GM23248 (cell line): ENCODE measurements at regions not wholly inside any gene's neighbourhood (a gene's known extent, or its start where the extent isn't known, plus 50 kb on each side); places are given as distances from the start of the nearest gene placed in this dataset.

Source experiments
- DNase-seq: peaks from one replicate; pipeline ENCODE4 v3.0.0-alpha.2; 2015
- H2AFZ ChIP-seq: fragments of 200-600 bp; sonication (generic); 2 replicates; pipeline ENCODE4 v1.6.1; 2016; ENCODE audit warnings: antibody characterized with exemption
- H3F3A ChIP-seq: fragments of 200-600 bp; sonication (generic); 2 replicates; pipeline ENCODE4 v1.6.1; 2016; ENCODE audit warnings: mild to moderate bottlenecking, antibody characterized with exemption, mixed run types; ENCODE audit not compliant: insufficient read depth
- H3K27ac ChIP-seq: fragments of 200-600 bp; sonication (generic); 2 replicates; pipeline ENCODE4 v1.5.1; 2016; ENCODE audit warnings: mild to moderate bottlenecking
- H3K27me3 ChIP-seq: fragments of 200-600 bp; sonication (generic); replicated peaks from 2 replicates; pipeline ENCODE4 v1.6.1; 2016; ENCODE audit warnings: mild to moderate bottlenecking; ENCODE audit not compliant: insufficient read depth
- H3K36me3 ChIP-seq: fragments of 200-600 bp; sonication (generic); 2 replicates; pipeline ENCODE4 v1.6.1; 2016; ENCODE audit warnings: low read depth, mild to moderate bottlenecking
- H3K4me1 ChIP-seq: fragments of 200-600 bp; sonication (generic); 2 replicates; pipeline ENCODE4 v1.6.1; 2016; ENCODE audit warnings: mild to moderate bottlenecking; ENCODE audit not compliant: insufficient read depth
- H3K4me2 ChIP-seq: fragments of 200-600 bp; sonication (generic); one replicate; pipeline ENCODE4 v1.6.1; 2016; ENCODE audit warnings: mild to moderate bottlenecking; ENCODE audit not compliant: unreplicated experiment
- H3K4me3 ChIP-seq: fragments of 200-600 bp; sonication (generic); 2 replicates; pipeline ENCODE4 v1.5.1; 2016; ENCODE audit warnings: mild to moderate bottlenecking
- H3K79me2 ChIP-seq: fragments of 200-600 bp; sonication (generic); 2 replicates; pipeline ENCODE4 v1.6.1; 2016; ENCODE audit warnings: mild to moderate bottlenecking; ENCODE audit not compliant: insufficient read depth
- H3K9ac ChIP-seq: fragments of 200-600 bp; sonication (generic); 2 replicates; pipeline ENCODE4 v1.6.1; 2016; ENCODE audit warnings: mild to moderate bottlenecking
- H3K9me2 ChIP-seq: fragments of 200-600 bp; sonication (generic); 2 replicates; pipeline ENCODE4 v1.6.1; 2016; ENCODE audit warnings: mixed run types, mild to moderate bottlenecking, moderate library complexity; ENCODE audit not compliant: insufficient read depth
- H3K9me3 ChIP-seq: fragments of 200-600 bp; sonication (generic); one replicate; pipeline ENCODE4 v1.6.1; 2017; ENCODE audit warnings: low read depth
- H4K20me1 ChIP-seq: fragments of 200-600 bp; sonication (generic); 2 replicates; pipeline ENCODE4 v1.6.0; 2016; ENCODE audit not compliant: insufficient read depth
- EZH2 ChIP-seq: fragments of 200-600 bp; sonication (generic); IDR thresholded peaks from 2 replicates; pipeline ENCODE4 v1.6.1; 2018; ENCODE audit warnings: antibody characterized with exemption, mild to moderate bottlenecking; ENCODE audit not compliant: insufficient read depth, poor library complexity, severe bottlenecking
- EZH2phosphoT487 ChIP-seq: fragments of 200-600 bp; sonication (generic); IDR thresholded peaks from 2 replicates; pipeline ENCODE4 v1.6.1; 2018; ENCODE audit warnings: antibody characterized with exemption, moderate library complexity, mild to moderate bottlenecking, low read depth; ENCODE audit not compliant: insufficient read depth
- whole genome bisulfite sequencing, 2 experiments: methylation state at CpG; one replicate each; pipeline ENCODE4 v1.1.6; 2015 to 2017; ENCODE audit warnings: low lambda C conversion rate in 2 of 2, low coverage in 1 of 2; ENCODE audit errors: missing lambda C conversion rate in 2 of 2; 5-methylcytosine and 5-hydroxymethylcytosine counted together
- in situ Hi-C: fragments of 300-500 bp; cut with MboI; formaldehyde crosslinking; loops from 2 replicates; pipeline ENCODE4 v1.15.0; 2020

DNA sequence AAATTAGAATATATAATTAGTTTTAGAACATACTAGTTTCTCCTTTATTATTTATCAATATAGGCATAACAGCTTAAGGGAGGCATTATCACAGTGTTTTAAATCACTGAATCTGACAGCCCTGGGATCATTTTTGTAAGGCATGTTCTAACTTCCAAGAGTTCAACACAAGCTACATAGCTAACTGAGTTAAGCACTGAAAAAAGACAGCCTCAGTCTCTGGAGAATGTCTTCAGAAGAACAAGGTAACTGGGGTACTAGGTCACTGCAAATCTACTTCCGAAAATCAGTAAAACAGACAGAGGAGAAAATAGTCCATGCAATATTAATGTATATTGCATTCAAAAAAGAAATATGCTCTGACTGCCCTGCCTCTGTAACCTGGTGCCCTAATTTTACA lies 502.1 kb downstream of the RFC3 start:
- TF ChIP-seq EZH2phosphoT487 (no peak), EZH2 (no peak)
- no peak for DNase-seq
- Histone ChIP-seq H3K9ac (no peak overlapping the region), H2AFZ (no peak overlapping the region), H3F3A (no peaks in the 10 kb centered on the region), H3K4me2 (no peak overlapping the region), H3K36me3 (no peaks in the 10 kb centered on the region), H3K27ac (no peak overlapping the region), H4K20me1 (no peaks in the 10 kb centered on the region), H3K27me3 (no peaks in the 10 kb centered on the region), H3K9me2 (no peaks in the 10 kb centered on the region), H3K4me1 (no peaks in the 10 kb centered on the region), H3K9me3 (no peaks in the 10 kb centered on the region), H3K79me2 (no peaks in the 10 kb centered on the region), H3K4me3 (no peak overlapping the region)
- 86 to 90% methylated on average over 1 of the region's 1 CpG for WGBS, 2 experiments
- in situ Hi-C loops = no loop called here

- H3K4me2 ChIP-seq = no peak overlapping the region
- no peak for DNase-seq
- no peaks in the 10 kb centered on the region for H4K20me1 ChIP-seq
- H3K79me2 ChIP-seq = no peaks in the 10 kb centered on the region
- no peak for TF ChIP-seq EZH2phosphoT487
- no peak for TF ChIP-seq EZH2
- H3K27ac ChIP-seq = no peak overlapping the region
- H3K36me3 ChIP-seq = no peaks in the 10 kb centered on the region
- H3K4me1 ChIP-seq = no peaks in the 10 kb centered on the region
- no peak overlapping the region for H3K9ac ChIP-seq
- no peak overlapping the region for H2AFZ ChIP-seq
- in situ Hi-C loops = no loop called here
- no peaks in the 10 kb centered on the region for H3K27me3 ChIP-seq
- H3K9me2 ChIP-seq = no peaks in the 10 kb centered on the region
- no peaks in the 10 kb centered on the region for H3K9me3 ChIP-seq
- H3F3A ChIP-seq = no peaks in the 10 kb centered on the region
- 70% methylated on average over 9 of the region's 9 CpGs for WGBS, 2 experiments
- H3K4me3 ChIP-seq = no peak overlapping the region
These were observed 504.2 kb downstream of the RFC3 start for GRCh38 chr13:34322014-34322742.

DNA sequence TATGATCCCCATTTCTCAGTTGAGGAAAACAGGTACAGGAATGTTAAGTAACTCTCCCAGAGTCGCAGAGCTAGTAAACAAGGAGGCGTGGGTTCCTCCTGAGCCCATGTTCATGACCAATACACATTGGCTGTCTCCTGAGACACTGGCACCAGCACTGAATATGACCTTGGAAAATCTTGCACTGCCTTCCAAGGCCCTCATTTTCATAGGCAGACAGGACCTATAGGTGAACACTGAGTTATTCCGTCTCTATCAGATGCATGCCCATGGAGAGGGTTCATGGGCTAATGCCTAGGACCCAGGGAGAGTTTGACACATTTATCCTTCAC lies 504.8 kb downstream of the RFC3 start:
- in situ Hi-C loops = no loop called here
- Histone ChIP-seq H3F3A (no peaks in the 10 kb centered on the region), H3K27me3 (no peaks in the 10 kb centered on the region), H3K9ac (no peak overlapping the region), H4K20me1 (no peaks in the 10 kb centered on the region), H3K4me3 (no peak overlapping the region), H3K27ac (no peak overlapping the region), H2AFZ (no peak overlapping the region), H3K4me1 (no peaks in the 10 kb centered on the region), H3K9me3 (no peaks in the 10 kb centered on the region), H3K4me2 (no peak overlapping the region), H3K36me3 (no peaks in the 10 kb centered on the region), H3K9me2 (no peaks in the 10 kb centered on the region), H3K79me2 (no peaks in the 10 kb centered on the region)
- WGBS, 2 experiments = 82 to 87% methylated on average over 3 of the region's 3 CpGs
- TF ChIP-seq EZH2phosphoT487 (no peak), EZH2 (no peak)
- DNase-seq = no peak

DNA sequence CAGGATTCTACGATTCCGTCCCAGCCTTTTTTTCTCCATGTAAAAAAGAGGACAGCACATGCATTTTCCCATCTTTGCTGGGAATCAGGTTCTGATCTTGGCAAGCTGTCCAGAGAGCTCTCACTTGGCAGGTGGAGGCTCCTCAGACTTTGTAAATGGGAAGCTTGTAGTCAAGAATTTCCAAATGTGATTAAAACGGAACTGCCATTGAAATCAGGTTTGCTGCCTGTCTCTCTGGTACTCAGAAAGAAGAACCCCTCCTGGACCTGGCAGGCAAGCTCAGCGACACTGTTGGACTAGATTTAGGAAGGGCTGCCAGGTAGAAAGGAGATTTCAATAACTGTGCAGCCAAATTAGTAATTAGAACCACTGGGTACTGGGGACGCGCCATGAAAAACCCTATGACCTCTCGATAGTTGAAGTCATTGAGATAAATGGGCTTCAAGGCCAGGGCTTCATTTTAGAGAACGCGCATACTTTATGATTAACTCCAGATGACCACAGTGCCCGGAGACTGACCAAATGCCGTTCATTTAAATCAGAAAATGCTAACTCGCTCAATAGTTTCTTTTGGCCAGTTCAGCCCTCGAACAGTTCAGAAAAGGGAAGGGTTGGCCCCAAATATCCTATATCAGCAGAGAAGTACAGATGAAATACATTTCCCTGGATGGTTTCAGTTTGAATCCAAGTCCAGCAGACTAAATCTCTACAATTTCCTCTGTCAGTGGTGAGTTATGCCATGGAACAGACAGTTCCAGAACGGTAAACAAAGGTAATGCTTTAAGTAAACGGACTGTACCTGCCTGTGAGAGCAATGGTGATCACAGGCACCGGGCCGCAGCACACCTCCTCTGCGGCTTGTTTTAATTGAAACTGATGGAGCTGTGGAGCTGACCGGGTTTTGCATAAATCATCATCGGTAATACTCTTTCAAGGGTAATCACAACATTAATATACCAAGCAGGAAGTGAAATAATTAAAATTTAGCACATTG lies 517.4 kb downstream of the RFC3 start:
- Histone ChIP-seq H4K20me1 (no peaks in the 10 kb centered on the region), H3K9me3 (no peaks in the 10 kb centered on the region), H3K4me2 (no peak overlapping the region), H3K27ac (no peak overlapping the region), H3K9ac (no peak overlapping the region), H3K36me3 (no peaks in the 10 kb centered on the region), H3F3A (no peaks in the 10 kb centered on the region), H3K79me2 (no peaks in the 10 kb centered on the region), H3K4me3 (no peak overlapping the region), H3K9me2 (no peaks in the 10 kb centered on the region), H2AFZ (no peak overlapping the region), H3K27me3 (no peaks in the 10 kb centered on the region), H3K4me1 (no peaks in the 10 kb centered on the region)
- no peak for TF ChIP-seq EZH2phosphoT487
- TF ChIP-seq EZH2 = no peak
- 62 to 64% methylated on average over 20 of the region's 20 CpGs for WGBS, 2 experiments
- no peak for DNase-seq
- in situ Hi-C loops = no loop called here
